Activated B cell treated with CpG ODN at 0.5 μM for 24 hours (primary cell): ENCODE measurements at regions not wholly inside any gene's neighbourhood (a gene's known extent, or its start where the extent isn't known, plus 50 kb on each side); places are given as distances from the start of the nearest gene placed in this dataset.

Experiments used
- ATAC-seq: fragments of 200-7000 bp; cut with Tn5 transposase; one replicate; pipeline ENCODE4 v1.10.0; 2021; ENCODE audit warnings: low read depth, mild to moderate bottlenecking, moderate library complexity
- CTCF ChIA-PET: fragments of 350-600 bp; sonication (Branson Sonifier 250); formaldehyde crosslinking; loops from one replicate; lab custom pipeline; 2021; ENCODE audit warnings: antibody characterized with exemption; lab: Charles Lee
- POLR2A ChIA-PET: fragments of 350-600 bp; sonication (Branson Sonifier 250); formaldehyde crosslinking; loops from one replicate; lab custom pipeline; 2021; ENCODE audit warnings: antibody characterized with exemption; lab: Charles Lee
- DNase-seq: peaks from one replicate; pipeline ENCODE4 v3.0.0; 2022
- H3K27ac Mint-ChIP-seq: one replicate; pipeline ENCODE4 v1.8.0; 2020; ENCODE audit warnings: mixed read lengths
- H3K27me3 Mint-ChIP-seq: one replicate; pipeline ENCODE4 v1.8.0; 2021; ENCODE audit warnings: mixed read lengths
- H3K36me3 Mint-ChIP-seq: one replicate; pipeline ENCODE4 v1.8.0; 2021; ENCODE audit warnings: low read depth, mixed read lengths
- H3K4me1 Mint-ChIP-seq: one replicate; pipeline ENCODE4 v1.8.0; 2021; ENCODE audit warnings: mixed read lengths
- H3K4me3 Mint-ChIP-seq: one replicate; pipeline ENCODE4 v1.8.0; 2020; ENCODE audit warnings: mild to moderate bottlenecking, mixed read lengths
- H3K9me3 Mint-ChIP-seq: one replicate; pipeline ENCODE4 v1.8.0; 2020; ENCODE audit warnings: mixed read lengths
- CTCF ChIP-seq: fragments of 200-600 bp; IDR thresholded peaks from one replicate; pipeline ENCODE4 v1.8.0; 2022; ENCODE audit warnings: antibody characterized with exemption, mild to moderate bottlenecking
- intact Hi-C: fragments of 100-400 bp; cut with micrococcal nuclease; formaldehyde crosslinking; loops from one replicate; pipeline ENCODE4 v1.15.1; 2024

DNA sequence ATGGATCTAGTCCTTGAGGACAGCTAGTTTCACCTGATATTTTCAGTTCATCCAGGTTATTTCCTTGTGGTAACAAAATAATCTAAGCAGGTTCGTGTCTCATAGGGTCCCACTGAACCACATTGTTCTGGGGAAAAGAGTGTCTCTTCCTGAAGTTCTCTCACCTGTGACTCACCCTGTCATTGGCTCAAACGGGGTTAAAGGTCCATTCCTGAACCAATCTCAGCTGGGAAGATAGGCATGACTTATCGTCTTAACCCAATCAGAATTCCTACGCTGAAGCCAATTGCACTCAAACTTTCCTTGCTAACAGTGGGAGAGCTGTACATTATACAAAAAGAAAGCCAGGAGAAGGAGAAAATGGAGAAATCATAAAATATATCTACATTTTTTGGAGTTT lies 475.8 kb downstream of the TOX3 start:
- ChIA-PET CTCF (no interaction called here), POLR2A (no interaction called here)
- ATAC-seq (no peak), DNase-seq (no peak)
- Mint-ChIP-seq H3K27me3 (no peaks in the 10 kb centered on the region), H3K4me1 (no peaks in the 10 kb centered on the region), H3K36me3 (no peaks in the 10 kb centered on the region), H3K27ac (no peak overlapping the region), H3K9me3 (no peaks in the 10 kb centered on the region), H3K4me3 (no peak overlapping the region)
- TF ChIP-seq CTCF: no peak
- intact Hi-C loops: no loop called here

DNA sequence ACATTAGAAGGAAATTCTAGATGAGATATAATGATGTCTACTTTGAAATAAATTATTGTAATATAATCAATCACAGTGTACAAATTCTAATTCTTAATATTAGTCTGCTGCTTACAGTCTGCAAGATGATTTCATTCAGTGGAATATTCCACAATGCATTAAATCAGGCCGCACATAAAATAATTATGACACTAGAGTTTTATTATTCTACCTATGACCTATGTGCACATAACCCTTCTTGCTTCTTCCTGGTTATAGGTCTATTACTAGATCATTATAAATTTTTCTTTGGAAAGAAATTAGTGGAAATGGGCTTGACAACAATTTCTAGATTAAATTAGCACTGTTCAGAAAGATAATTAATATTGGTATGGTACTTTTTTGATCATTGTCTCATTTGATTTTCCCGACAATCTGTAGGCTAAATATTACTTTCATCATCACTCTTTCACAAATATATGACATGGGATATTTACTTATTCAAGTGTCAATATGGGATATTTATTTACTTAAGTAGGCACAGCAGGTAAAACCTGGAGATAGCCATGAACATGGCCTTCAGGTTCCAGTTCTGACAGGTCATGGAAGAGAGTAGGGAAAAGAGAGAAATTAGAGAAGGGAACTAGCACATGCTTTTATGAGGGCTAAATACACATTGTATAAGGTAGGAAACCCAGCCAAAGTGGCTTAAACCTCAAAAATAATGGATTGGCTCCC lies 476.4 kb downstream of the TOX3 start:
- no peaks in the 10 kb centered on the region for H3K4me1 Mint-ChIP-seq
- H3K27ac Mint-ChIP-seq: no peak overlapping the region
- intact Hi-C loops: no loop called here
- TF ChIP-seq CTCF: no peak
- H3K27me3 Mint-ChIP-seq: no peaks in the 10 kb centered on the region
- no peak overlapping the region for H3K4me3 Mint-ChIP-seq
- no peaks in the 10 kb centered on the region for H3K36me3 Mint-ChIP-seq
- peaks cover 3% of the 10 kb centered on the region for H3K9me3 Mint-ChIP-seq
- ChIA-PET POLR2A (no interaction called here), CTCF (no interaction called here)
- ATAC-seq (no peak), DNase-seq (no peak)

GRCh38 chr16:52069866-52070265 lies 477.1 kb downstream of the TOX3 start:
- ATAC-seq: no peak
- Mint-ChIP-seq H3K9me3 (peaks cover 5% of the 10 kb centered on the region), H3K27me3 (no peaks in the 10 kb centered on the region), H3K36me3 (no peaks in the 10 kb centered on the region), H3K4me3 (no peak overlapping the region), H3K4me1 (no peaks in the 10 kb centered on the region), H3K27ac (no peak overlapping the region)
- POLR2A ChIA-PET: no interaction called here
- intact Hi-C loops: no loop called here
- no peak for DNase-seq
- TF ChIP-seq CTCF: no peak
- CTCF ChIA-PET: no interaction called here

DNA sequence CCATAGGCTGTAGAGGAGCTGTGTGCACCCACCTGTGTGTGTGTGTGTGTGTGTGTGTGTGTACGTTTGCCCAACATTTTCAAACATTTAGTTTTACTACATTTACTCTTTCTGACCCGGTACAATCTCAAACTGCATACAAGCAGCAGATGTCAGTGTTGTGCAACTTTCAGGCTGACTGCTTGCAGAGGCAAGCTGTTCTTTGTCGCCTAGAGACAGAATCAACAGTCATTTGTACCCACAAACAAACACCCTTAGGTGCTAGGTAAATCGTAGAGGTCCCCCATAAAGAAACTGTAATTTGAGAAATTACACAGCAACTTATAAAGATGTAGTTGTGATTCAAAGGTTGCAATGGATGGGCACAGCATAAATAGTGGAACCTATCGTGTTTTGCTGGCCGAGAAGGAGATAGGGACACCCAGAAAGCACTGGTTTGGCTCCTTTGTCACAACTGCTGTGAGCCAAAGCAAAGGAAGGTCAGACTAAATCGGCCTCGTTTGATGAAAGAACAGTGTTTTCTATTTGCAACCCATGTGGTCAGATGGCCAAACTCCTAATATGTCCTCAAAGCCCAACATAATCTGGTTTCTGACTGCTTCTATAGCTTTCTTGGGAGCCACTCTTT lies 478.4 kb downstream of the TOX3 start:
- H3K36me3 Mint-ChIP-seq: no peaks in the 10 kb centered on the region
- ATAC-seq (no peak), DNase-seq (no peak)
- no peak overlapping the region for H3K4me3 Mint-ChIP-seq
- H3K4me1 Mint-ChIP-seq: no peaks in the 10 kb centered on the region
- ChIA-PET POLR2A (no interaction called here), CTCF (no interaction called here)
- H3K9me3 Mint-ChIP-seq: peaks cover 5% of the 10 kb centered on the region
- intact Hi-C loops: no loop called here
- no peaks in the 10 kb centered on the region for H3K27me3 Mint-ChIP-seq
- H3K27ac Mint-ChIP-seq: no peak overlapping the region
- TF ChIP-seq CTCF: no peak

GRCh38 chr16:52066962-52067361 lies 480.0 kb downstream of the TOX3 start:
- H3K9me3 Mint-ChIP-seq: peaks cover 5% of the 10 kb centered on the region
- CTCF ChIA-PET: no interaction called here
- POLR2A ChIA-PET: no interaction called here
- H3K27me3 Mint-ChIP-seq: no peaks in the 10 kb centered on the region
- H3K4me3 Mint-ChIP-seq: no peak overlapping the region
- intact Hi-C loops: no loop called here
- no peaks in the 10 kb centered on the region for H3K36me3 Mint-ChIP-seq
- H3K4me1 Mint-ChIP-seq: no peaks in the 10 kb centered on the region
- TF ChIP-seq CTCF: no peak
- H3K27ac Mint-ChIP-seq: no peak overlapping the region
- ATAC-seq (no peak), DNase-seq (no peak)
